ENCODE measurements at regions not wholly inside any gene's neighbourhood (a gene's known extent, or its start where the extent isn't known, plus 50 kb on each side); places are given as distances from the start of the nearest gene placed in this dataset.

GRCh38 chr3:127454968-127455367, 135.6 kb downstream of the TPRA1 start:
- TF ChIP-seq CTCF (conservative IDR thresholded peaks at IDR 0.05), result no peak
- no peak overlapping the region for H3K18ac ChIP-seq (ENCODE audit: insufficient read length, low read depth, low read length)
- H3K4me2 ChIP-seq (ENCODE audit: insufficient read depth, insufficient read length, low read length), result peak overlapping the region; percentile 44
- no peak overlapping the region for H3K9ac ChIP-seq (ENCODE audit: extremely low read depth, insufficient read length, low read length)
- no peak overlapping the region for H3K27ac Mint-ChIP-seq
- DNase-seq, result peak; percentile 17
- no peaks in the 10 kb centered on the region for H3K9me3 ChIP-seq (ENCODE audit: control insufficient read depth, low read depth, low read length)
- peaks cover 30 to 39% of the 10 kb centered on the region in 2 experiments for H3K4me1 Mint-ChIP-seq
- no peaks in the 10 kb centered on the region for H4K20me1 ChIP-seq (ENCODE audit: control insufficient read depth, insufficient read depth, insufficient read length)
- no peak overlapping the region for H3K56ac ChIP-seq (ENCODE audit: insufficient read length, low read depth, low read length)
- no peak overlapping the region for H2BK5ac ChIP-seq (ENCODE audit: insufficient read length, low read length)
- WGBS (ENCODE audit: extremely low coverage, insufficient read length, low lambda C conversion rate), result no CpG with 5 or more reads among the region's 8 CpGs
- H3K14ac ChIP-seq (ENCODE audit: insufficient read depth, low read length), result no peak overlapping the region
- peaks cover 69% of the 10 kb centered on the region for H3K27me3 Mint-ChIP-seq (ENCODE audit: low read depth)
- H3K23me2 ChIP-seq (ENCODE audit: insufficient read length, low read depth, low read length, poor library complexity, severe bottlenecking), result peaks cover 10% of the 10 kb centered on the region
- no peak overlapping the region for H3K27ac ChIP-seq (ENCODE audit: insufficient read length, low read depth, low read length)
- H2BK15ac ChIP-seq (ENCODE audit: low read depth, low read length), result no peak overlapping the region
- H2AFZ ChIP-seq (ENCODE audit: low read length), result no peak overlapping the region
- no peak overlapping the region for H4K5ac ChIP-seq (ENCODE audit: insufficient read length, low read depth, low read length)
- H3K4me1 ChIP-seq (ENCODE audit: insufficient read depth, low read length), result no peaks in the 10 kb centered on the region
- H2AK5ac ChIP-seq (ENCODE audit: insufficient read length, low read length), result no peak overlapping the region
- no peak overlapping the region for H4K91ac ChIP-seq (ENCODE audit: insufficient read length, low read depth, low read length)
- no peak overlapping the region for H2BK120ac ChIP-seq (ENCODE audit: low read depth, low read length, poor library complexity, severe bottlenecking)
- H3T11ph ChIP-seq (ENCODE audit: low read length), result no peak overlapping the region
- H2BK20ac ChIP-seq (ENCODE audit: low read depth, low read length, poor library complexity, severe bottlenecking), result no peak overlapping the region
- H4K8ac ChIP-seq (replicated peaks; ENCODE audit: insufficient read length, low read depth, low read length), result no peak overlapping the region
- H3K23ac ChIP-seq (ENCODE audit: insufficient read length, low read depth, low read length), result no peak overlapping the region
- H3K27me3 ChIP-seq (ENCODE audit: insufficient read depth, low read length), result peaks cover 12% of the 10 kb centered on the region; the same call in 1 of the 2 replicates
- H2BK12ac ChIP-seq (ENCODE audit: insufficient read length, low read depth, low read length), result no peak overlapping the region
- H3K4me3 Mint-ChIP-seq, result peak overlapping the region in 1 of 2 experiments; percentile 71; a peak in 3 of 5 replicates
- H3K79me2 ChIP-seq (ENCODE audit: insufficient read depth, low read length), result no peaks in the 10 kb centered on the region
- no peaks in the 10 kb centered on the region for H3K36me3 Mint-ChIP-seq (ENCODE audit: insufficient read depth in 1 of 3, low read depth in 3 of 3)
- H3K79me1 ChIP-seq (ENCODE audit: insufficient read depth, low read depth, low read length, poor library complexity, severe bottlenecking), result no peaks in the 10 kb centered on the region
- H3K9me3 Mint-ChIP-seq, result no peaks in the 10 kb centered on the region; a peak in 2 of 5 replicates
- H3K4ac ChIP-seq (ENCODE audit: low read depth, low read length), result no peak overlapping the region
